GM18507 (cell line): ENCODE measurements at regions not wholly inside any gene's neighbourhood (a gene's known extent, or its start where the extent isn't known, plus 50 kb on each side); places are given as distances from the start of the nearest gene placed in this dataset.
"Not testable (repeated sequence)": the region's sequence is repeated elsewhere in the genome, so short reads cannot be mapped to it uniquely, and the experiment has no call there.

ENCODE experiments used
- DNase-seq: peaks from one replicate; pipeline ENCODE4 v3.0.0; 2011; ENCODE audit warnings: low read depth; ENCODE audit not compliant: insufficient read length; ENCODE audit errors: extremely low spot score
- FAIRE-seq: peaks from 2 replicates; lab custom pipeline; 2011; peaks lifted over from hg19 to GRCh38; lab: Jason Lieb, UNC

DNA sequence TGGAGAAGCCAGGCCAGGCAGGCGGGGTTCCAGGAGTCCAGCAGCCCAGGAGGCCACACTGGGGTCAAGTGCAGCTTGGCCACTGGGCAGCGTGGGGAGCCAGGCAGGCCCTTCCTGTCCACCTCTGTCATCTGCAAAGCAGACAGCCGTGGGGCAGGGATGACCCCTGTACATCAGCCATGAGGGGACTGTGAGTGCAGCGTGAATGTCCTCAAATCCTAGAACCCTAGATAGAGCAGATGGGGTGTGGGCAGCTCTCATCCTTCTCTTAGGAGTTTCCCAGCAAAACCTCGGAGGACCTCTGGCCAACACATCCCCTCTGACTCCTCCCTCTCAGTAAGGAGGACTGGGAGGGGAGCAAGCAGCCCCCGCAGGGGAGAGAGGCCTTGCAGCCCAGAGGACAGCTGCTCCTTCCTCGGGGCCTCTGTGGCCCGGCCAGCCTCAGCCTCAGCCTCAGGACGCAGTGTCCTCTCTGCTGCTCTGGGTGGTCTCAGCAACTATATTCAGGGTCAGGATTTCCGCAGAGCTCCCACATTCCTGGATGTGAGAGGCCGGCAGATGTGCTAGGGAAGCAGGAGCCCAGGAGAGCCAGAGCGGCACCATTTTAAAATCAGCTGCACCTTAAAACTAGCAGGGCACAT lies 820.5 kb downstream of the BRD1 start:
- FAIRE-seq = no peak
- DNase-seq = no peak

GRCh38 chr22:49006207-49007012 lies 821.3 kb downstream of the BRD1 start:
- DNase-seq (no peak), FAIRE-seq (no peak)

DNA sequence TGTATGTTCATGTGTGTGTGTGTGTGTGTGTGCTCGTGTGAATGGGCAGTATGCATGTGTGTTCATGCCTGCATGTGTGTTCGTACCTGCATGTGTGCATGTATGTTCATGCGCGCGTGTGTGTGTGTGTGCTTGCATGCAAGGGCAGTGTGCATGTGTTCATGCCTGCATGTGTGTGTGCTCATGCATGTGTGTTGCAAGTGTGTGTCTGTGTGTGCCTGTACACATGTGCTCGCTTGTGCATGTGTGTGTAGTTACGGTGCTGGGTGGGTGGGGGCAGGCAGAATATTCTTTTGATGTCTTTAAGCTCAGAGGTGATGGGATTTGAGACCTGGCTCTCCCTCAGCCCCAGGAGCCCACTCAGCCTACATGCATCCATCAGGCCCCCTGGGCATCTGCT lies 822.1 kb downstream of the BRD1 start:
- FAIRE-seq (no peak), DNase-seq (no peak)

GRCh38 chr22:49004484-49005399 lies 822.9 kb downstream of the BRD1 start:
- DNase-seq = no peak
- no peak for FAIRE-seq

- FAIRE-seq, DNase-seq: not testable (repeated sequence)
Measured at GRCh38 chr22:48997605-48998004, 830.1 kb downstream of the BRD1 start.

DNA sequence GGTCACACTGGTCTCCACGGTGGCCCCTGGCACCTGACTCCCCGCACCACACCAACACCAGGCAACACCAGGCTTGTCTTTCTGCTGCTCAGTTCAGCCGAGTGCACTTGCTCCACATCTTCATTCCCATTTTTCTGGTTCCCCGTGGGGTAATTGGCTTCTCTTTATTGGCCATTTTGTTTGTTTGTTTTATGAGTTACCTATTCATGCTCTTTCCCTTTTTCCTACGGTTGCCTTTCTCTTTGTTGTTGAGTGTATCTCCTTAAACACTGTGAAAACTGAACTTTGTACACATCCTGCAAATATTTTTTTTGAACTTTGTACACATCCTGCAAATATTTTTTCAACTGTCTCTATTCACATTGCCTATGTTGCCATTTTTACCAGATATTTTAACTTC lies 834.0 kb downstream of the BRD1 start:
- DNase-seq = no peak
- no peak for FAIRE-seq

- FAIRE-seq (no peak), DNase-seq (no peak)
Measured at GRCh38 chr22:48984639-48985038, 843.0 kb downstream of the BRD1 start.

GRCh38 chr22:48982321-48982905 lies 845.3 kb downstream of the BRD1 start:
- DNase-seq = no peak
- no peak for FAIRE-seq

DNA sequence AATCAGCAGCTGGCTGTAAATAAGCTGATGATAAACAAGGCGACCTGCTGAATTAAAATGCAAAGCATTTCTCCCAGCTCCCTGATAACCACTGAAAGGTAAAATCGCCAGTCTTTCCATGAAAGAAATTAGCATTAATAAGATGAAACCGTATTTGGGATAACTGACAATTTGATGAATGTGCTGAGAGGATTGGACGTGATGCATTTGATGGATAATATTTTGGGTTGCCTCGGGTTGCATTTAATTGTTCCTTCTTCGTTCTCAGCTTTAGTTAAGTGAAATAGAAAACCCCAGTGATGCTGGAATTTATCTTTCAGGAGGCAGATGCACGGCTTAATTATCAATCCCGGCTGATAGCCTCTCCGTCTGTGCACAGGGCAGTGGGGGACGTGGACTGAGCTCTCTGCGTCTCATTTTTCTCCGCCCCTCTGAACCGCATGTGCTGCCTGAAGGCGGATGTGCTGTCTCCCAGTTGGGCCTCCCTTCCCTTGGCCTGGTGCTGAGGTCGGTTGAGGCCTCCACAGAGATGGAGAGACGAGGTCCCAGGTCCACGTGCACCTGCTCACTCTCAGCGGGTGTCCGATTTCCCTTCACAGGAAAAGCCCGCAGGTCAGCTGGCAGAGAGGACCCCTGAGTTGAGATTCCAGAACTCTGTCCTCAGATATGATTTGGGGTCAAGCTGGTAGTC lies 846.2 kb downstream of the BRD1 start:
- no peak for FAIRE-seq
- no peak for DNase-seq

DNA sequence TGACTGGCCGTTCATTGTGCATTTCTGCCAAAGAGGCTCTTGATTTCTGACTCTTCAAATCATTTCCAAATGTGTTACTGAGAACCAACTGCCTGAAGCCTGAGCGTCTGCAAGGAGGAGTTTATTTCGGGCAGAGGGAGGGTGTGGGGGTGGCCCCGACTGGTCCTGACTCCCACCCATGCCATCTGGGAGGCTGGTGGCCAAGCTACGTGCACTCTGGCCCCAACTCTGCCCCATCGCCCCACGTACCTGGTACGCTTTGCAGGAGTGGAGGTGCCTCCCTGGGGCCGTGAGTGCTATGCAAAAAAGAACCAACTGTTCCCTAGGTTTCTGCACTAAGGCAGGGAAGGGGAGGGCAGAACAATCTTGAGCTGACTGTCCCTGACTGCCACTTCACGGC lies 846.8 kb downstream of the BRD1 start:
- FAIRE-seq = no peak
- DNase-seq = no peak

GRCh38 chr22:48980409-48980808 lies 847.3 kb downstream of the BRD1 start:
- no peak for DNase-seq
- no peak for FAIRE-seq

- DNase-seq = no peak
- FAIRE-seq = no peak
Measured at GRCh38 chr22:48979482-48979881, 848.2 kb downstream of the BRD1 start.

- DNase-seq = no peak
Measured at GRCh38 chr22:48976556-48977535, 850.8 kb downstream of the BRD1 start.

DNA sequence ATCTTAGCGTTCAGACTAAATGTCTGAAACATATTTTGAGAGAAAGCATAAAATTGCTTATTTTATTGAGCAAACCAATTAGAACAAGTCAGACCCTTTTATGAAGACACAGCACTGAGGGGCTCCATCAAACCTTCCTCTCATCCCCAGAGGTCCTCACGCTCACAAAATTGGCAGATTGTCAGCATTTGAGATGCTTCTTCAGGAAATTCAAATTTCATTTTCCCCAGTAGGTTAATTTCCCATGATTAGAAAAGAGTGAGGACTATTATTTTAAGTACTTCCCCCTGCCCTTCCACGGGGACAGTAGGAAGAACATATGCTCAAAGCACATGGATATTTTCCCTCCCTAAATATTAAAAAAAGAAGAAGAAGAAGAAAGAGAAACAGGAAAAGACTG lies 851.8 kb downstream of the BRD1 start:
- DNase-seq = no peak

More at GRCh38 chr22:48976556-48977535, 850.8 kb downstream of the BRD1 start:
- no peak for FAIRE-seq

GRCh38 chr22:48975316-48975741 lies 852.3 kb downstream of the BRD1 start:
- FAIRE-seq (no peak), DNase-seq (no peak)

More for the DNA sequence above, 851.8 kb downstream of the BRD1 start:
- no peak for FAIRE-seq

- no peak for DNase-seq
- FAIRE-seq = no peak
Measured at GRCh38 chr22:48974443-48975315, 853.0 kb downstream of the BRD1 start.

DNA sequence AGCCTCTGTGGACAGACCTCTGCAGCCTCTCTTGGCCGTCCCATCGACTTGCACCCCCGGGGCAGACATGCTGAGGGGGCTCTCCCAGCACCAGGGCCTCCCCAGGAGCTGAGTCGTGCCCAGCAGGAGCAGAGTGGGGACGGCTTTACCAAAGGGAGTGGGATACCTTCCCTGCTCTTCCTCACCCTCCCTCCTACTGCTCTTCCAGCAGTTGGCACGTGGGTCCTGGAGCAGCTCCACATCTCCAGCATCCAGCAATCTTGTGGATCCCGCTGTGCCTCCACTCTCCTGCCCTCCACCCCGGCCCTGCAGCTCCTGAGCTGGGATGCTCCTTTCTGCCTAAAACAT lies 854.0 kb downstream of the BRD1 start:
- DNase-seq (no peak), FAIRE-seq (no peak)
